HG03135 (cell line): ENCODE measurements at regions not wholly inside any gene's neighbourhood (a gene's known extent, or its start where the extent isn't known, plus 50 kb on each side); places are given as distances from the start of the nearest gene placed in this dataset.

Experiments used
- ATAC-seq: cut with Tn5 transposase; IDR thresholded peaks from one replicate; pipeline ENCODE4 v1.9.1; 2021; ENCODE audit warnings: mild to moderate bottlenecking, moderate library complexity; ENCODE audit not compliant: unreplicated experiment

- ATAC-seq: no peak
Observed at GRCh38 chr12:132439333-132439904, 50.5 kb upstream of the FBRSL1 start.

- no peak for ATAC-seq
Observed at GRCh38 chr12:132438726-132439125, 51.2 kb upstream of the FBRSL1 start.

- ATAC-seq: no peak
Observed at GRCh38 chr12:132437943-132438700, 51.8 kb upstream of the FBRSL1 start.

GRCh38 chr12:132437252-132437932, 52.6 kb upstream of the FBRSL1 start:
- ATAC-seq: no peak

- ATAC-seq: no peak
Observed at GRCh38 chr12:132436791-132437251, 53.1 kb upstream of the FBRSL1 start.

- no peak for ATAC-seq
Observed at GRCh38 chr12:132435486-132436187, 54.3 kb upstream of the FBRSL1 start.

- ATAC-seq: no peak
Observed at GRCh38 chr12:132433641-132434395, 56.1 kb upstream of the FBRSL1 start.

- ATAC-seq: no peak
Observed at GRCh38 chr12:132432721-132433577, 57.0 kb upstream of the FBRSL1 start.

- ATAC-seq: no peak
Observed at GRCh38 chr12:132432126-132432705, 57.7 kb upstream of the FBRSL1 start.

GRCh38 chr12:132430838-132431774, 58.8 kb upstream of the FBRSL1 start:
- ATAC-seq: no peak

GRCh38 chr12:132429946-132430643, 59.9 kb upstream of the FBRSL1 start:
- ATAC-seq: peak; percentile 80

GRCh38 chr12:132429602-132429945, 60.4 kb upstream of the FBRSL1 start:
- no peak for ATAC-seq

- ATAC-seq: no peak
Observed at GRCh38 chr12:132428936-132429601, 60.9 kb upstream of the FBRSL1 start.

- no peak for ATAC-seq
Observed at GRCh38 chr12:132427999-132428935, 61.7 kb upstream of the FBRSL1 start.

GRCh38 chr12:132427174-132427768, 62.7 kb upstream of the FBRSL1 start:
- no peak for ATAC-seq
